ENCODE measurements at regions not wholly inside any gene's neighbourhood (a gene's known extent, or its start where the extent isn't known, plus 50 kb on each side); places are given as distances from the start of the nearest gene placed in this dataset.

DNA sequence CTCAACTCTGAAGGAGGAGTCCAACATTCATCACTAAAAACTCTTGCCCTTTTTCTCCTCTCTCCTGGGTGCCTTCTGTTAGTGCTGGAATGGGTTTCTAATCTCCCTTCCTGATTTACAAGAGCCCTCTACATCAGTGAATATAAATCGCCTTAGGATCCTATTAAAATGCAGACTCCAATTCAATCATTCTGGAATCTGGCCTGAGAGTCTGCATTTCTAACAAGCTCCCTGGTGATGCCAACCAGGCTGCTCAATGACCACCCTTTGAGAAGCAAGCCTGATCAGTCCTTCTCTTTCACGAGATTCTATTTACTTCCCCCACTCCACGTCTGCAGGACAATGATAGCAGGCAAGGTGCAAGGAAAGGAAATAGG, 72.8 kb upstream of the E2F3 start:
- no peak for TF ChIP-seq EZH2 (IDR thresholded peaks at IDR 0.05; ENCODE audit: insufficient read depth, poor library complexity, severe bottlenecking)
- TF ChIP-seq EZH2phosphoT487 (IDR thresholded peaks at IDR 0.05; ENCODE audit: insufficient read depth, low read depth), result no peak
